GM12878 (cell line): ENCODE measurements at regions not wholly inside any gene's neighbourhood (a gene's known extent, or its start where the extent isn't known, plus 50 kb on each side); places are given as distances from the start of the nearest gene placed in this dataset.

ENCODE experiments used
- ATAC-seq: fragments of 200-7000 bp; cut with Tn5 transposase; 3 replicates; pipeline ENCODE4 v1.9.1; 2020; ENCODE audit warnings: mild to moderate bottlenecking, moderate library complexity
- BruUV-seq: library from RNA; stranded (reverse); fragments of 400-500 nt; replicated peaks from 2 replicates; lab custom pipeline; 2021; lab: Mats Ljungman, UMichigan
- CTCF ChIA-PET: fragments of 300-600 bp; sonication (Branson Sonifier 250); formaldehyde crosslinking; extraction: SDS; loops from one replicate; lab custom pipeline; 2021; ENCODE audit warnings: inconsistent platforms; lab: Yijun Ruan, JAX
- POLR2A ChIA-PET: fragments of 350-600 bp; formaldehyde crosslinking; extraction: SDS; loops from one replicate; lab custom pipeline; 2021; ENCODE audit warnings: inconsistent platforms; lab: Charles Lee
- RAD21 ChIA-PET: fragments of 300-600 bp; sonication (Branson Sonifier 250); formaldehyde crosslinking; loops from one replicate; lab custom pipeline; 2023; ENCODE audit warnings: antibody characterized with exemption; ENCODE audit not compliant: unreplicated experiment; lab: Charles Lee
- SMC1A ChIA-PET: fragments of 300-600 bp; sonication (Branson Sonifier 250); formaldehyde crosslinking; loops from one replicate; lab custom pipeline; 2023; ENCODE audit not compliant: unreplicated experiment, uncharacterized antibody; lab: Charles Lee
- DNase-seq: peaks from one replicate; pipeline ENCODE4 v3.0.0-alpha.2; 2011; ENCODE audit warnings: low read depth, low spot score
- FAIRE-seq: peaks from 3 replicates; lab custom pipeline; 2011; peaks lifted over from hg19 to GRCh38; lab: Jason Lieb, UNC
- H2AFZ ChIP-seq: 2 replicates; pipeline ENCODE4 v1.6.0; 2011; ENCODE audit warnings: low read depth, low read length, control low read depth; ENCODE audit not compliant: control insufficient read depth
- H3K27ac ChIP-seq: 2 replicates; pipeline ENCODE4 v1.5.1; 2011; ENCODE audit warnings: control low read depth; ENCODE audit not compliant: control insufficient read depth, insufficient read depth
- H3K27me3 ChIP-seq, 2 experiments: replicated peaks in 1 of 2; 2 replicates each; pipeline versions ENCODE4 v1.6.0 to v1.6.1; 2011; ENCODE audit warnings: low read length in 1 of 2; ENCODE audit not compliant: control insufficient read depth in 2 of 2, insufficient read depth in 2 of 2
- H3K36me3 ChIP-seq, 2 experiments: 2 replicates each; pipeline ENCODE4 v1.5.1; 2011; ENCODE audit warnings: low read length in 1 of 2; ENCODE audit not compliant: control insufficient read depth in 2 of 2, insufficient read depth in 2 of 2
- H3K4me1 ChIP-seq: 2 replicates; pipeline ENCODE4 v1.6.1; 2011; ENCODE audit warnings: mild to moderate bottlenecking, low read length, moderate library complexity, mixed read lengths; ENCODE audit not compliant: control insufficient read depth, insufficient read depth
- H3K4me2 ChIP-seq: 2 replicates; pipeline ENCODE4 v1.6.0; 2011; ENCODE audit warnings: control low read depth; ENCODE audit not compliant: control insufficient read depth, insufficient read depth
- H3K4me3 ChIP-seq: fragments of 200-600 bp; sonication (generic); 2 replicates; pipeline ENCODE4 v1.5.1; 2016
- H3K79me2 ChIP-seq: 2 replicates; pipeline ENCODE4 v1.6.0; 2011; ENCODE audit warnings: low read length; ENCODE audit not compliant: control insufficient read depth, insufficient read depth
- H3K9ac ChIP-seq: 2 replicates; pipeline ENCODE4 v1.8.0; 2011; ENCODE audit warnings: low read length, control low read depth, mixed read lengths; ENCODE audit not compliant: control insufficient read depth, insufficient read depth
- H3K9me3 ChIP-seq: replicated peaks from 3 replicates; pipeline ENCODE4 v1.5.1; 2011; ENCODE audit warnings: mild to moderate bottlenecking, low read length; ENCODE audit not compliant: control insufficient read depth, insufficient read depth
- H4K20me1 ChIP-seq: 2 replicates; pipeline ENCODE4 v1.6.0; 2011; ENCODE audit not compliant: control insufficient read depth, insufficient read depth
- CEBPB ChIP-seq, 2 experiments: fragments of 150-350 bp in 1 of 2; IDR thresholded peaks; 2 replicates each; pipeline ENCODE4 v1.6.1; 2012 to 2014; ENCODE audit warnings: low read depth in 2 of 2, low read length in 2 of 2, borderline replicate concordance in 1 of 2, inconsistent platforms in 1 of 2
- CREM ChIP-seq: IDR thresholded peaks from 2 replicates; pipeline ENCODE4 v1.6.1; 2014; ENCODE audit warnings: antibody characterized with exemption, low read depth
- ELK1 ChIP-seq: IDR thresholded peaks from 2 replicates; pipeline ENCODE4 v1.6.1; 2012; ENCODE audit warnings: low read depth, low read length, improper control_type of control experiment
- ZZZ3 ChIP-seq: IDR thresholded peaks from 2 replicates; pipeline ENCODE4 v1.6.1; 2011; ENCODE audit warnings: low read depth; ENCODE audit not compliant: control insufficient read depth, insufficient read length
- WGBS: methylation state at CpG from one replicate; pipeline ENCODE4 v1.1.6; 2016; ENCODE audit warnings: low lambda C conversion rate; ENCODE audit not compliant: insufficient replicate concordance, insufficient coverage; ENCODE audit errors: missing lambda C conversion rate; 5-methylcytosine and 5-hydroxymethylcytosine counted together
- in situ Hi-C: fragments of 300-500 bp; cut with MboI; formaldehyde crosslinking; loops from 9 replicates; pipeline ENCODE4 v1.14.3; 2018; ENCODE audit warnings: mixed read lengths
- intact Hi-C: fragments of 100-400 bp; cut with micrococcal nuclease; formaldehyde crosslinking; loops from one replicate; pipeline ENCODE4 v1.14.2; 2022; ENCODE audit not compliant: unreplicated experiment

GRCh38 chr18:61273533-61273932, 59.7 kb upstream of the CDH20 start:
- BruUV-seq: no TSS peak
- Histone ChIP-seq H3K27me3 (no peaks in the 10 kb centered on the region), H3K36me3 (no peaks in the 10 kb centered on the region), H3K79me2 (no peaks in the 10 kb centered on the region), H3K4me1 (no peaks in the 10 kb centered on the region), H3K9me3 (no peaks in the 10 kb centered on the region), H3K27ac (no peak overlapping the region), H3K9ac (no peak overlapping the region), H2AFZ (no peak overlapping the region), H3K4me2 (no peak overlapping the region), H4K20me1 (no peaks in the 10 kb centered on the region), H3K4me3 (no peak overlapping the region)
- intact Hi-C loops (no loop called here), in situ Hi-C loops (no loop called here)
- TF ChIP-seq CREM (no peak), ZZZ3 (no peak), CEBPB (IDR thresholded peaks at IDR 0.05; ENCODE audit: borderline replicate concordance in 1 of 2, low read depth in 2 of 2, low read length in 2 of 2) (no peak)
- ChIA-PET RAD21 (no interaction called here), SMC1A (no interaction called here), CTCF (no interaction called here), POLR2A (no interaction called here)
- no peak for DNase-seq
- no peak for FAIRE-seq
- WGBS: 31% methylated on average over 3 of the region's 3 CpGs
- ATAC-seq: no peak

- ChIA-PET CTCF (no interaction called here), SMC1A (no interaction called here), POLR2A (no interaction called here), RAD21 (no interaction called here)
- Histone ChIP-seq H3K4me2 (no peak overlapping the region), H2AFZ (no peak overlapping the region), H3K27me3 (no peaks in the 10 kb centered on the region), H3K9ac (no peak overlapping the region), H3K9me3 (no peaks in the 10 kb centered on the region), H3K79me2 (no peaks in the 10 kb centered on the region), H3K4me1 (no peaks in the 10 kb centered on the region), H3K36me3 (no peaks in the 10 kb centered on the region), H3K27ac (no peak overlapping the region), H4K20me1 (no peaks in the 10 kb centered on the region), H3K4me3 (no peak overlapping the region)
- TF ChIP-seq ELK1: no peak
- in situ Hi-C loops (no loop called here), intact Hi-C loops (no loop called here)
- ATAC-seq (no peak), FAIRE-seq (no peak), DNase-seq (no peak)
- BruUV-seq: no TSS peak
Measured at GRCh38 chr18:61274416-61274960, 58.7 kb upstream of the CDH20 start.
